ENCODE measurements at regions not wholly inside any gene's neighbourhood (a gene's known extent, or its start where the extent isn't known, plus 50 kb on each side); places are given as distances from the start of the nearest gene placed in this dataset.

GRCh38 chr2:234836271-234836670 is 115.5 kb upstream of the SH3BP4 start:
- TF ChIP-seq RARB (CRISPR knock-in tag; IDR thresholded peaks at IDR 0.05) (no peak), POU6F1 (CRISPR knock-in tag; IDR thresholded peaks at IDR 0.05; ENCODE audit: borderline replicate concordance, low read depth) (no peak), TOX (CRISPR knock-in tag; IDR thresholded peaks at IDR 0.05; ENCODE audit: borderline replicate concordance) (no peak), CSDC2 (CRISPR knock-in tag; IDR thresholded peaks at IDR 0.05) (no peak)

All from SK-N-SH treated with all-trans-retinoic acid at 6 μM for 48 hours (cell line).